ENCODE measurements at regions not wholly inside any gene's neighbourhood (a gene's known extent, or its start where the extent isn't known, plus 50 kb on each side); places are given as distances from the start of the nearest gene placed in this dataset.

GRCh38 chr1:239725371-239725770 lies 339.0 kb downstream of the CHRM3 start:
- DNase-seq (ENCODE audit: extremely low read depth, low read depth) = no peak

GRCh38 chr1:239725933-239726332 lies 339.6 kb downstream of the CHRM3 start:
- no peak for DNase-seq (ENCODE audit: extremely low read depth, low read depth)

GRCh38 chr1:239730378-239730777 lies 344.0 kb downstream of the CHRM3 start:
- DNase-seq (ENCODE audit: extremely low read depth, low read depth) = no peak

- no peak for DNase-seq (ENCODE audit: extremely low read depth, low read depth)
Observed at GRCh38 chr1:239731082-239731748, 344.8 kb downstream of the CHRM3 start.

- DNase-seq (ENCODE audit: extremely low read depth, low read depth) = no peak
Observed at GRCh38 chr1:239732770-239733169, 346.4 kb downstream of the CHRM3 start.

GRCh38 chr1:239733995-239734394 lies 347.6 kb downstream of the CHRM3 start:
- DNase-seq (ENCODE audit: extremely low read depth, low read depth) = no peak

- no peak for DNase-seq (ENCODE audit: extremely low read depth, low read depth)
Observed at GRCh38 chr1:239735111-239735510, 348.7 kb downstream of the CHRM3 start.

GRCh38 chr1:239736479-239736878 lies 350.1 kb downstream of the CHRM3 start:
- no peak for DNase-seq (ENCODE audit: extremely low read depth, low read depth)

- DNase-seq (ENCODE audit: extremely low read depth, low read depth) = no peak
Observed at GRCh38 chr1:239739375-239739774, 352.3 kb upstream of the FMN2 start.

- DNase-seq (ENCODE audit: extremely low read depth, low read depth) = no peak
Observed at GRCh38 chr1:239739919-239740318, 351.8 kb upstream of the FMN2 start.

- DNase-seq (ENCODE audit: extremely low read depth, low read depth) = no peak
Observed at GRCh38 chr1:239742416-239743109, 349.1 kb upstream of the FMN2 start.

- no peak for DNase-seq (ENCODE audit: extremely low read depth, low read depth)
Observed at GRCh38 chr1:239744851-239745250, 346.8 kb upstream of the FMN2 start.

GRCh38 chr1:239755107-239755912 lies 336.4 kb upstream of the FMN2 start:
- DNase-seq (ENCODE audit: extremely low read depth, low read depth) = no peak

- DNase-seq (ENCODE audit: extremely low read depth, low read depth) = no peak
Observed at GRCh38 chr1:239757716-239758115, 334.0 kb upstream of the FMN2 start.

- no peak for DNase-seq (ENCODE audit: extremely low read depth, low read depth)
Observed at GRCh38 chr1:239758756-239759155, 332.9 kb upstream of the FMN2 start.

- no peak for DNase-seq (ENCODE audit: extremely low read depth, low read depth)
Observed at GRCh38 chr1:239761509-239761908, 330.2 kb upstream of the FMN2 start.

- peak; percentile 13 for DNase-seq (ENCODE audit: extremely low read depth, low read depth)
Observed at GRCh38 chr1:239763850-239764249, 327.8 kb upstream of the FMN2 start.

GRCh38 chr1:239764546-239764945 lies 327.1 kb upstream of the FMN2 start:
- DNase-seq (ENCODE audit: extremely low read depth, low read depth) = no peak

- DNase-seq (ENCODE audit: extremely low read depth, low read depth) = no peak
Observed at GRCh38 chr1:239765163-239765562, 326.5 kb upstream of the FMN2 start.

- DNase-seq (ENCODE audit: extremely low read depth, low read depth) = no peak
Observed at GRCh38 chr1:239771550-239771949, 320.1 kb upstream of the FMN2 start.

- no peak for DNase-seq (ENCODE audit: extremely low read depth, low read depth)
Observed at GRCh38 chr1:239772446-239772845, 319.2 kb upstream of the FMN2 start.

GRCh38 chr1:239775466-239775865 lies 316.2 kb upstream of the FMN2 start:
- no peak for DNase-seq (ENCODE audit: extremely low read depth, low read depth)
